Fibroblast of peridontal ligament (primary cell): ENCODE measurements at regions not wholly inside any gene's neighbourhood (a gene's known extent, or its start where the extent isn't known, plus 50 kb on each side); places are given as distances from the start of the nearest gene placed in this dataset.

ENCODE experiments used
- DNase-seq: peaks from one replicate; pipeline ENCODE4 v3.0.0-alpha.2; 2010; ENCODE audit errors: extremely low read depth

DNA sequence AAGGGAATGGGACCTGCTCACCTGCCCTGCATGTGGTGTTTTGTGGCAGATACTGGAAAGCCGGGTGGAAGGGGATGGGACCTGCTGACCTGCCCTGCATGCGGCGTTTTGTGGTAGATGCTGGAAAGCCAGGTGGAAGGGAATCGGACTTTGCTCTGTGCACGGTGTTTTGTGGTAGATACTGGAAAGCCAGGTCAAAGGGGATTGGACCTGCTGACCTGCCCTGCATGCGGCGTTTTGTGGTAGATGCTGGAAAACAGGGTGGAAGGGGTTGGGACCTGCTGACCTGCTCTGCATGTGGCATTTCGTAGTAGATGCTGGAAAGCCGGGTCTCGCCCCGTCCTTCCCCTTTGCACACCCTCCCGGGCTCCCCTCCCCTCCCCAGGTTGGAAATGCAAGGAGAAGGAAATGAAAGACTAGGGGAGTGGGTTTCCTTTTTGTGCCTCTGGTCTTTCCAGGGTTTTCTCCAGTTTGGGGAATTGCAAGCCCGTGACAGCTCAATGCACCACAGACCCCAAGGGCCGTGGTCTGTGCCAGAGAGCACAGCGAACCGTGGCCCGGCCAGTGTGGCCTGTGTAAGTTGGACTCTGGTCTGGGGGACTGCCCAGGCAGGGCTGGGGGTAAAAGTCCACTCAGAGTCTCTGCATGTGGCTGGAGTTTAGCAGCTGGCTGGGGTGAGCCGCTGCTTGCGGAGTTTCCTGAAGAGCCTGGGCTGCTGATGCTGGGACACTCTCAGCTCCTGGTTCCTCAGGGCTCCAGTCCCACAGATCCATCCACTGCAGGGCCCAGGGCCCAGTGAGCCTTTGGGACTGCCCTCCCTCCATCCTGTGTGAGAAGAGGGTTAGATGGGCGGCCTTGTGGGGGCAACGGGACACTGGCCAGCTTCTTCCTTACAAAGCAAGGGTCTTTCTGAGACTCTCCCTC is 105.5 kb downstream of the CRYAA start:
- DNase-seq, result no peak

DNA sequence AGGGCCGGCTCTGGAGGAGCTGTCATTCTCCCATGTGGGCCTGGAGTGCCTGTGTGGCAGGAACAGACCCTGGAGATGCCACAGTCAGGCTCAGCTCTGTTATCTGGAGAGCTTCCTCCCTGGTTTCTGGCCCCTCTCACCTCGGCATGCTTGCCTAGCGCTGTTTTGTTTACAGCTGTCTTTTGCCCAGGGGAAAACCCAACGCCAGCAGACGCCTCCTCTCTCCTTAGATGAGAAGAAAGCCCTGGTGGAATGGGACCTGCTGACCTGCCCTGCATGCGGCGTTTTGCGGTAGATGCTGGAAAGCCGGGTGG is 104.9 kb downstream of the CRYAA start:
- no peak for DNase-seq

DNA sequence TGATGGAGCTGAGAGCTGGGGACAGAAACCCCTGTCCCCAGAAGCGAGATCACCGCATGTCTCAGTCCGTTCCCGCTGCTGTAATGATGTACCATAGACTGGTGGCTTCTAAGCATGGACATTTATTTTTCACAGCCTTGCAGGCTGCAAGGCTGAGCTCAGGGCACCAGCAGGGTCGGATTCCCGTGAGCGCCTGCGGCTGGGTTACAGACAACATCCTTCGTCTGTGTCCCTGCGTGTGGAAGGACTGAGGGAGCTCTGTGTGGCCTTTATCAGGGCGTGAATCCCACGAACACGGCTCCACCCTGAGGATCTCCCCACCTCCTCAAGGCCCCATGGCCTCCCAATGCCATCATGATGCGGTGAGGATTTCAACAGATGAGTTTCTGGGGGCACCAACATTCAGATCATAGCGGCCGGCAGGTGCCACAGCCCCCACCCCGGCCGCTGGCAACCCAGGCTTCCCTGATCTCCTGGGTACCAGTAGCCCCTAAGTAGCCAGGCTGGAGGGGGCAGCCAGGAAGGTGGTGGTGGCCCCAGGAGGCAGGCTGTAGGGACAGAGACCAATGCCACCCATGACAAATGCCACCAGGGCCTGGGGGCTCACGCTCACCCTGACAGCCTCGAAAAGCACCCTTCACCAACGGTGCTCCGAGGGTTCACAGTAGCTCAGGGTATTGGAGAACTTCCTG is 104.4 kb downstream of the CRYAA start:
- DNase-seq, result no peak

DNA sequence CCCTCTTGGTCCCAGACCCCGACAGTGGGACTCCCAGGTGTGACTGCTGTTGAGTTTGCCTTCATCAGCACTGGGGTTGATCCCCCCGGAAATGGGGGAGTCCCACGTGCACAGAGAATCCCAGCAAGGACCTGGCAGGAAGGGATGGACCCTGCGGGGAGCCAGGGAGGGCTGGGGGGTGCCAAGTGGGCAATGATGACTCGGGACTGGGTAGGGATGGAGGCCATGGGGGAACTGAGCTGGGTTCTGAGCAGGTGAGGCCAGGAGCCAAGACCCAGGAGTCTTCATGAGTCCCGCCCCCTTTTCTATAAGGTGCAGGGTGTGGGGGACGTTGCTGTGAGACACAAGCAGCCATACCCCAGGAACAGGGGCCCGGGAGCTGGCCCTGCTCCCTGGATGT is 103.8 kb downstream of the CRYAA start:
- no peak for DNase-seq

DNA sequence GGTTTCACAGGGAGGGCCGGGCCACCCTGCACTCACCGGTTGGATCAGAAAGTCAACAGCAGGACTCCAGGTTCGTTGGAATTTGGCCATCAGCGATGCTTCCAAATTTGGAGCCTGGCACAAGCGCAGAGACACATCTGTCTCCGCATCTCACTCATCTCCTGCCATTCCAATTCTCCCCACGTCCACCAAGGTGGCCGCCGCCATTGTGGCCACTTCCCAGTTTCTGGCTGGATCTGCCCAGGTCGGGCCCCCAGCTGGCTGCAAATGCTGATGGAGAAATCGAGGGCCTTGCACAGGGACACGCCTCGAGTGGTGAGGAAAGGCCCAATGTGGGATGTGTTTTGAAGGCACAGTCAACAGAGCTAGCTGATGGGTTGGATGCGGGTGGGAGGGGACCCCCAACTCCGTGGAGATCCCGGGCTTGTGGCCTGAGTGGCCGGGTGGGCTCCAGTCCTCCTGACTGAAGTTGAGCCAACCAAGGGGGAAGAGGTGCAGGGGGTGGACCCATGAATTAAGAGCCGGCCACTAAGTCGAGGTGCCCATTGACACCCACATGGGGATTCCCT is 102.7 kb downstream of the CRYAA start:
- DNase-seq, result no peak

DNA sequence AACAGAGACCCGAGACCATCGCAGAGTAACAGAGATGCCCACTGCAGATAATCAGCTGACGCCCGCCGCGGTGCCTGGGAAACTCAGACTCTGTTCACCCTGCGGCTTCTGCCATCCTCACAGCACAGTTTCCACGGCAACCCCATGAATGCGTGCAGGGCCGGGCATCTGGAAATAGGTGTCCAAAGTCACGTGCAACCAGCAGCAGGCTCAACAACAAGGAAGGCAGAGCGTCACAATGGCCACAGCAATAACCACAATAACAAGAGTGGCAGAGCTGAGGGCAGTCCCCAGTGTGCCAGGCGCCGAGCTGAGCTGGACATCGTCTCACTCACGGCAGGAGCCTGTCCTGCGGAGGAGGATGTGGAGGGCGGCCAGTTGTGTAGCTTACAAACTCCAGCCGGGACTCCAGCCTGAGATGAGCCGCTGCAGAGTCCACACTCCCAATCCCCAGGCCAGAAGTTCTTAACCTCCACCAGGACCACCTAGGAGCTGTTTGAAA is 102.0 kb downstream of the CRYAA start:
- no peak for DNase-seq

DNA sequence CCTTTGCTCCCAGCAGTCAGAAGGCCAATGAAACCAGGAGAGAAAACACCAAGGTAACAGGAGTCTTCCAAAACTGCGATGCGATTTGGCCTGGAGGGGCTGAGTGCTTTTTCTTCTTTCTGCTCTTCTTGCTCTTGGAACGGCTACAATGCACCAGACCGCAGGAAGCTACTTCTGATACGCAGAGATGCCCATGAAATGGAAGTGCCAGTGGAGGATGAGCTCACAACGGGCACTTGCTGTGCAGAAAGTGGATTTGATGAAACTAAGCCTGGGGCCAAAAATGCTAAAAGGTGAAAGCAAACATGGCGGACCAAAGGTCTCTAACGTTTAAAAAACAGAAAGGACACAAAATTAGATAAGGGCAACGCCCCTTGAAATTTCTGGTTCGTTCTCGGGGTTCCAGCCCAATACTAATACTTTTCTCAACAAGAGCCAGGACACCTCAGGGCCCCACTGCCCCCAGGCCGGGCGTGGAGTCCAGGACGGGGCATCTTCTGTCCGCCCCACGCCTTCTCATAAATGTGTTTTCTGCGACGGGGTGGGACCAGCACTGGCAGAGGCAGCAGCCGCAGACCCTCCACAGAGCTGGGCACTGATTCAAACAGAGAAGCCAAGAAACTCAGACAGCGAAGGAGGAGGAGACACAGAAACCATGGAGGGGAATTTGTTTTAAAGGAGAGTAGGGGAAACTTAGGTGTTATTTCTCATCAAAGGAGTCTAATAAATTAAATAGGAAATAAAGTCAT is 101.3 kb downstream of the CRYAA start:
- DNase-seq, result no peak

DNA sequence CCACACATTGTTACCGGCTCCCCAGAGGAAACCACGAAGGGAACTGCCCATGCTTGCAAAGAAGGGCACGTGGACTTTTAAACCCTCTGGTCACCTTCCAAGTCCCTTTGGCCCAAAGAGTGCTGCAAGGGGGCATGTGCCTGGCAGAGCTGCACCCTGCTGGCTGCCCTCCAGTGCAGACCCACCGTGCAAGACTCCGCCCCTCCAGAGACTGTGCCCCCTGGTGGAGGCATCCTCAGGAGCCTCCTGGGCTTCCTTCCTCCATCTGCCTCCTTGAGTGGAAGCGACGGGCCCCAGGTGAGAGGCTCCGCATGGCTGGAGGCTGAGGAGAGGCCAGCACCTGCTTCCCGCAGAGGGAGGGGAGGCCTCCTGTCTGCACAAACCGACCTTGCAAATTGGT is 100.6 kb downstream of the CRYAA start:
- no peak for DNase-seq

DNA sequence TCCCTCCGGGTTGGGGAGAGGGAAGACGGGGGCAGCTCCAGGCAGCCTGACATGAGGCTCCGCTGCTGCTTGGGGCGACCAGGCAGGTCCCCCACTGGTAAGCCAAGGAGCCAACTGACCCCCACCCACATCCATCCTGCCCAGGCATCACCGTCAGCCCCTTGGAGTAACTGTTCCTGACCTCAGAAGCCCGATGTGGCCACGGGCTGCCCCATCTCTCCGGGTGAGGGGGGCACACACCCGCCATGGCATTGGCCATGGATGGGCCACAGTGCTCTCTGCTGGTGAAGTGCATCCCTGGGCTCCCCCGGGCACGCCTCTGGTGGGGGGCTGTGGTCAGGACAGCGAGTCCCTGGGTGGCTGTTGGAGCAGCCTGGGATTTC is 100.0 kb downstream of the CRYAA start:
- no peak for DNase-seq

DNA sequence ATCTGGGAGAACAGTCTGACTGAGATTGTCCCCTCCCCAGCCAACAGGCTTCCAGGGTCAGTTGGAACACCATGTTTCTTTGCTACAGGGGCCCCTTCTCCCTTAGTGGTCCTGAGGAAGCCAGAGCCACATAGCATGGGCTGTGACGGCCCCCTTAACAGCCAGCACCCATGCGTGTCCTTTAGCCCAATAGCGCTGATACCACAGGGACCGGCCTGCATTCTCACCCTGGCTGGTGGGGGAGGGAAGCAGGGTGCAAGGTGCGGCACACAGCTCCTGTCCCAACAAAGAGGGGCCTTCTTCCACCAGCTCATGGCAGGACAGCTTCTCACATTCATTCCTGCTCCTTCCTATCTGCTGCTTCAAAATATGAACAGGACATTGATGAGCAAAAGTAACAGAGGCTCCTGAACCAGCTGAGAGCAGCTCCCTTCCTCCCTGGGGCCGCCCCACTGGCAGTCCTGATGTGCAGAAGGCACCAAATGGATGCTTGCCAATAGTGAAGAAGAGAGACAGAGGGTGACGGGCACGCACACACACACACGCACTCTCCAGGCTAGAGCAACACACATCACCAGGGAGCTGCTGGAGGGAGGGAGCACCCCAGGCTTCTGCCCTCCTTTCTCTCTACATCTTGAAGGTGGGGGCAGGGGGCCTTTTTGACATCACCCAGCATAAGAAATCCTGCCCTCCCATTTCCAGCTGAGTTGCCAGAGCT is 99.4 kb downstream of the CRYAA start:
- no peak for DNase-seq

DNA sequence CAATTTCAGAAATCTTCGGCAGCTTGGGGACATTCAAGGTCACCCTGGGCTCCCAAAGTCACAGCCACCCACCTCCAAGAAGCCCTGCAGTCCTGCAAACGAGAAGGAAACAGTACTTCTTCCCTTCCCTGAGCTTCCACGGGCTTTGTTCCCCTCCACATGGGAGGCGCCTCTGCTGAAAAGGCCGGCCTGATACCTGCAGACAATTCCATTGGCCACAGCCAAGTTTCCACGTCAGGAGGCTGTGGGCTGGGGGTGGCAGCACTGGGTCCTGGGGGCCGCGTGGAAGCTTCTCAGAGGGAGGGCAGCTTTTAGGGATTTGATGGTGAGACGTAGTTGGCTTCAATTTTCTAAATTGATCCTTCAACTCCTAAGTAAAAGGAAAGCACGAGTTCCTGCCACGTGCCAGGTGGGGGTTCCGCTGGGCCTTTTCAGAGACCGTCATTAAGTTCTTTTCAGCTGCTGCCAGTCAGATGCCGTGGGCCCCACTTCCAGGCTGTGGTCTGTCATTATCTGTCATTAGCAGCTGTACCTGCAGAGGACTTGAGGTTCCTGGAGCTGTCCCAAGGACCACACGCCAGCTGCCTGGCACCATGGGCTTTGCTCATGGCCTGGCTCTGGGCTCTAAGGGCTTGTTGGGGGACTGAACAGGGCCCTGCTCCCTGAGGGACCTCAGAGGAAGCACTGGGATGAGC is 98.7 kb downstream of the CRYAA start:
- no peak for DNase-seq

DNA sequence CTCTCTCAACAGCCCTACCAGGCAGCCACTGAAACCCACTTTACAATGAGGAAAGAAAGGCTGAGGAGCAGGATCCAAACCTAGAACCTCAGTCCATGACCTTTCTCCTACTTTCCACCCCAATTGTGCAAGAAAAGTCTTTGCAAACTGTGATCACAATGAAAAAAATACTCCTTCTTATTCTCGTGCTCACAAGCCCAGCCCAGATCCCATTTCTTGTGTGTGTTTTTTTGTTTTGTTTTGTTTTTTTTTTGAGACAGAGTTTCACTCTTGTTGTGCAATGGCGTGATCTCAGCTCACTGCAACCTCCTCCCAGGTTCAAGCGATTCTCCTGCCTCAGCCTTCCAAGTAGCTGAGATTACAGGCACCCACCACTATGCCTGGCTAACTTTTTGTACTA is 97.7 kb downstream of the CRYAA start:
- DNase-seq, result peak; percentile 5

DNA sequence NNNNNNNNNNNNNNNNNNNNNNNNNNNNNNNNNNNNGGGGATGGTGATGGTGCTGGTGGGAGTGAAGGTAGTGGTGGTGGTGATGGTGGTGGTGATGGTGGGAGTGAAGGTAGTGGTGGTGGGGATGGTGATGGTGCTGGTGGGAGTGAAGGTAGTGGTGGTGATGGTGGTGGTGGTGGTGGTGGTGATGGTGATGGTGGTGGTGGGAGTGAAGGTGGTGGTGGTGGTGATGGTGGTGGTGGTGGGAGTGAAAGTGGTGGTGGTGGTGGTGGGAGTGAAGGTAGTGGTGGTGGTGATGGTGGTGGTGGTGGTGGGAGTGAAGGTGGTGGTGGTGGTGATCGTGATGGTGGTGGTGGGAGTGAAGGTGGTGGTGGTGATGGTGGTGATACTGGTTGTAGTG is 93.6 kb downstream of the CRYAA start:
- DNase-seq, result peak; percentile 0
